Amniotic epithelial cell (primary cell): ENCODE measurements at regions not wholly inside any gene's neighbourhood (a gene's known extent, or its start where the extent isn't known, plus 50 kb on each side); places are given as distances from the start of the nearest gene placed in this dataset.

Experiments used
- DNase-seq: peaks from one replicate; pipeline ENCODE4 v3.0.0-alpha.2; 2010; ENCODE audit warnings: low read depth

DNA sequence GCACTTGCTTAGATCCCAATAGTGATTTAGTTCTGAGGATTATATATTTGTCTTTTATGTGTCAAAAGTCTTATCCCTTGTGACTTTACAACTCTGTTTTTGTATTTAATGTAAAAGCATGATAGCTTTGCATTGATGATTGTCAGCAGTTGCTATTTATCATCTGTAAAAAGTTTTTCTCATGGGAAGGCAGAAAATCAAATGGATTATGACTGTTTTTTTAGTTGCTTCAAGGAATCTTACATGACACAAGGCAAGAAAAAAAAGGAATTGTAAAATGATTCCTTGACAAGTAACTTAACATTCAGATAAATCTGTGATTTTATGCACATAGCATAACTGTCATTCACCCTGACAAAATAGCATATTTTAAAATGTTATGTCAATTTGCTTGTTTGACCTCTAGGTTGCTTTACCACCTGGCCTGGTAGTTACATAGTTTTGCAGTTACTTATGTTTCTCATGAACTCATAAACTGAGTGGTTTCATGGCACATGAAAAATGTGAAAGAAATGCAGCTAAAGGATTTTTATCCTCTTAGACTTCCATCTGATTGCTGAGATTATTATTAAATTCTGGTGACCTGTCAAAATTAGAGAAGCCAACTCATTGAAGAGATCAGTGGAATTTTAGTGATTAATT is 622.6 kb downstream of the ADGRL2 start:
- no peak for DNase-seq

DNA sequence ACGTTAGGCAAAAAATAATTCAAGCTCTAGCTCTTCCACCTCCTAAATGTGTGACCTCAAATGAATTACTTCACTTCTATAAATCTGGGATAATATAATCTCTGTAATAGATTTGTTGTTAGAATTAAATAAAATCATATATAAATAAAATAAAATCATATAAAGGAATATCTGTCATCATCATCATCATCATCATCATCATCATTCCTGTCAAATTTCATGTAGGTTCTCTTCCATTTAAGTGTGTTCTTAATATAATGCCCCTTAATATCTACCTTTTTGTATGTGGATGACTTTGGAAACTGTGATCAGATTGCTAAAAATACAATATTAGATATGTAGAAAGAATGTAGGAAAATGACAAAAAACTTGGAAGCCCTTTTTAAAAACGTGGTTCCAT is 621.0 kb downstream of the ADGRL2 start:
- no peak for DNase-seq

DNA sequence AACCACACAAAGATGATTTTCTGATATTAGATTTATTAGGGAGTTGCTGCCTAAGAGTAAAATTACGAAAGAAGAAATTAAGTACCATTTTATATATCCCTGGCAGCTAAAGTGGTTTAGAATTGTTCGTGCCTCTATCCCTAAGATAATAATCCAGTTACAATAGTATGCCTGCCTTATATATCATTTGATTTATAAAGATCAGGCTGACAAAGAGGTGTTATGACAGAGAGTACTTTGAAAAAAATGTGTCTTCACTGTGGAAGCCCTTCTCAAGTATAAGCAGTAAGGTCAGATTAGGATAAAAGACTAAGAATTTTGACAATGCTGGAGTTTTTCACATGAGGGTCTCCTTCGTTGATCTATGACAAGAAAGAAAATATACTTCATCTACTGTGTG is 619.9 kb downstream of the ADGRL2 start:
- DNase-seq: no peak

DNA sequence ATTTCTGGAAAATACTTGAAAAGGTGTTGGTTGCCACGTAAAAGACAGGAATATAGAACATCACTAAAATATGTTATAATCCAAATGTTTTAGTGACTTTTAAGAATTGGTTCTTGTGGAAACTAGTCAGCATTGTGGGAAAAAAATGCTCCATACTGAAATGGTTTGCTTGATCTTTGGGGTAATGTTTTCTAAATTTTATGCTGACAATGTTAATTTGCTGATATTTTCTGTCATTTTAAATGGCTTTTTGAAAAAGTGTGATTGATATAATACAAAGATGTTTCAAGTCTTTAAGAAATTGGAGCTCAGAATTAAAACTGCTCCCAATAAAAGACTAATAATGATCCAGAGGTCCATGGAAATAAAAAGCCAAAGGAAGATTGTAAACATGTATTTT is 610.9 kb downstream of the ADGRL2 start:
- DNase-seq: no peak

DNA sequence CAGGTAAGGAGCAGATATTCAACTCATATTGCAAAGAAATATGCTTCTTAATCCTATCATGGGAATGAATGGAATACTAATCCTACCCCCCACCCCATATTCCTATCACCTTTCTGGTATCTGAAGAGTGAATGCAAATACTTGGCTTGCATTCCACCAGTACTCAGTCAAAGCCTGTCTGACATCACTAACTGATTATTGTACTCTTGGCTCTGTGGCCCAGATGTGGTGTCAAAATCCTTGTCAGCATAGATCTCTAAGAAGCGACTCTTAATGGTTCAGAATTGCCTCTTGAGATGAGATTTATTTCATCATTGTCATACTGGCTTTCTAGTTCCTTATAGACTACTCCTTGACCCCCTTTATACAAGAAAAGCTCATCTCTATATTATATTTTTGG is 604.6 kb downstream of the ADGRL2 start:
- no peak for DNase-seq

DNA sequence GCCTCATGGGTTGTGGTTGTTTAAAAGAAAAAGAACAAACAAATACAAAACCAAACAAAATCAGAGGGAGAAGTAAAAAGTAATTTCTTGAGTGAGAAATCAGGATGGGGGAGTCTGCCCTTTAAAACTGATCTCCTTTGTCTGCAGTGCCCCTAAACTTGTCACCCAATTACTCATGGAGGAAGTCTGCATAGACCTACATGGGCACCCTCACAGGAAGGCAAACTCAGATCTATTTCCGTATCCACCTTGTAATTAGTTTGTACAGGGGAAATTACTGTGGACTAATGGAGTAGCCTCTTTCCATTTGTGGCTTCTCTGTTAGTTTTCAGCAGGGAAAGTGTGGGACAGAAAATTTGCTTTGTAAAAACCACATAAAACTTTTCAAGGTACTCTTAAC is 600.4 kb downstream of the ADGRL2 start:
- no peak for DNase-seq

DNA sequence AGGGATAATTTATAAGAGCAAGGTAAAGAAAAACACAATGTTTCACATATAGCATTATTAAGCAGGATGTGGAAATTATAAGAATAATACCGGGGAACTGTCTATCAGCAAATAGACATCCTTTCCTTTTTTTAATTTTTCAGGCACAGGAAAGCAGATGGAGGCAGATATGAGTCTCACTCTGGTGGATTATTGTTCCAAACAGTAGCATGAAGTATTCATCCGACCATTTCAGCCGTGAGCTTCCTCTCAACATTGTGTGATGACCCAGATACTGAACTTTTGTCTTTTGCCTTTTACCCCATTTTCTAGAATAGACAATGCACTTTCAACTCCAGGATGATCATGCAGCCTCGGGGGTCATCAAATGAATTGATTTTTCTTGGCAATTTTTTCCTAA is 599.8 kb downstream of the ADGRL2 start:
- DNase-seq: no peak

DNA sequence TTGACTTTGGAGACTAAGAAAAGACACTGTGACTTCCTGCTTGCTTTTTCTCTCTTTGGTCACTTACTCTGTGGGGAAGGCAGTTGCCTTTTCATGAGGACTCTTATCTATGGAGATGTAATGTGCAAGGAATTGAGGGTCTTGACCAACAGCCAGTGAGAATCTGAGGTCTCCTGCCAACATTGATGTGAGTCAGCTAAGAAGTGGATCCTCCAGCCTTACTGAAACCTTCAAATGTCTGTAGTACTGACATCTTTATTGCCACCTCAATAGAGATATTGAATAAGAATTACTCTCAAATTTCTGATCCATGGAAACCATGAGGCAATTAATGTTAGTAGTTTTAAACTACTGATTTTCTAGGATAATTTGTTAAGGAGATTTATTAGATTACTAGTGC is 598.4 kb downstream of the ADGRL2 start:
- DNase-seq: no peak

DNA sequence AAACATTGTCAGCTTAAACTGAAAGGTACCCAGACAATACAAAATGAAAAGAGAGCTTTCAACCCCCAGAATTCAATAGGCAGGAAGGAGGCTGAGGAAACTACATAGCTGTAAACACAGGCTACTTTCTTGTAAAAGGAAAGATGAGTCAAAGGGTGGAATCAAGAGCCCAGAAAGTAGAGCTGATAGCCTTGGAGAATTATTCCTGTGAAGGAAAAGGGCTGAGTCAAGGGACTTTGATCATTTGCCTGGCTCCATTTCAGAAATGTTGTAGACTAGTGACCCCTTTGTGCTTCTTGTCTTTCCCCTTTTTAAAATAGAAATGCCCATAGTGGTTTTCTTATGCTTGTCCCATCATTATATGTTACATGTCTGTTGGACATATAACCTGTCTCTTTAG is 597.6 kb downstream of the ADGRL2 start:
- DNase-seq: no peak

DNA sequence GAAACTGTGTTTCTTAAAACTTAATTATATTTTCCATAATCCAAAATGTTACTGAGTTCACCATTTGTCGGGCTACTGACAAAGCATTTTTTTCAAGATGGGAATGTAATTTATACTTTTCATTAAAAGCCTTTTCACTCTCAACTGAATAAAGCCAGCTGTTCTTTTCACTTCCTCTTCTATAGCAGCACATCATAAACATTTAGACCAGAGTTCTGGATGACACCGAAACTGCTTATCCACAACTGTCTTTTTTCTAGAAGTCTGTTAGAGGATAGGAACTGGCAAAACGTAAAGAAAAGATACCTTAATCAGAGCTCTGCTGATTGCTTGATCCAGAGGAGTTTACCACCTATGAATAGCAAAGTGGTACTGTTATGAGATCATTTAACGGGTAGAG is 594.7 kb downstream of the ADGRL2 start:
- DNase-seq: no peak

DNA sequence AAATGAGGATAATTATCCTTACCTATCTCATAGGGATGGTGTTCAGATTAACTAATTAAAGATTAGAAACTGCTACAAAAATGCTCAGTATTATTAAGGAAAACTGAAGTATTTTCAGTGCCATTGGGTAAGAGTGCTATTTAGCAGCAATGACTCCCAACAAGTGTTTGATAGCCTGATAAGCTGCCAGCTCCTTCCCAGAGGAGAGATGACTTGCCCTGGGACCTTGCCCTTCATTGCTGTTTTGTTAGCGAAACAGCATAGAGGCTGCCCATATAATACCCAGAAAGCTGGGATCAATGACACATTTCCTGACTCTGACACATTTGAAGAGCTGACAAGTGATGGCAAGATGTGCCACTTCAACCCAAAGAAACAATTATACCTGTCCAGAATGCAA is 592.2 kb downstream of the ADGRL2 start:
- no peak for DNase-seq

DNA sequence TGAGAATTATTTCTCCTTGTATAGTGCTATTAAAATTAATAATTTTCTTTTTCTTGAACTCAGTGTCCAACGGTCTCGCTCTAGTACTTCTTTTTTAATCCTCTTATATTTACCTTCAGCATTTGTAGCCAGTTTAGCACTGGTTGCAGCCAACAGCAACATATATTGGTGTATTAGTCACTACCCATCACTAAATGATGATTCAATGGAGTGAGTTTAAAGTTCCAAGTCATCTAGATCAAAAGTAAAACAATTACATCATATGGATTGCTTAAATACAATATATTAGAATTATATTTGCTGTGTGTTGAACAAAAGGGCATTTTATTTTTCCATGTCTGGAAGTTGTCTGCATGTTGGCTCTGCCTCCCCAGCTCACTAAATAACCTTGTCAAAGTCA is 591.8 kb downstream of the ADGRL2 start:
- DNase-seq: no peak

DNA sequence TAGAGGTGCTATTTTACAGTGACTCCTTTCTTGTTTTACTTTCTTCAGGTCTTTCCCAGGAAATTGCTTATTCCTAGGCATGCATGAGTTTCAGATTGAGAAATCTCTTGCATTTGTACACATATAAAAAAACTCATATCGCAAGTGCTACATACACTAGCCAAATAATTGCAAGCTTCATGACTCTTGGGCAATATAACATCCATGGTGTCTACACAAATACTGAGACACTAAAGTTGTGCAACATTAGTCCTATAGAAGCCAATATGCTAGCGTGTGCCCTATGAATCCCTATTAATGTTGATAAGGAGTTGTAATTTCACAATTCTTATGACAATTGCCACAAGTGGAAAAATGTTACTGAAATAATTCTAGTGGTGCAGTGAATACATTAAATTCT is 591.0 kb downstream of the ADGRL2 start:
- DNase-seq: no peak

DNA sequence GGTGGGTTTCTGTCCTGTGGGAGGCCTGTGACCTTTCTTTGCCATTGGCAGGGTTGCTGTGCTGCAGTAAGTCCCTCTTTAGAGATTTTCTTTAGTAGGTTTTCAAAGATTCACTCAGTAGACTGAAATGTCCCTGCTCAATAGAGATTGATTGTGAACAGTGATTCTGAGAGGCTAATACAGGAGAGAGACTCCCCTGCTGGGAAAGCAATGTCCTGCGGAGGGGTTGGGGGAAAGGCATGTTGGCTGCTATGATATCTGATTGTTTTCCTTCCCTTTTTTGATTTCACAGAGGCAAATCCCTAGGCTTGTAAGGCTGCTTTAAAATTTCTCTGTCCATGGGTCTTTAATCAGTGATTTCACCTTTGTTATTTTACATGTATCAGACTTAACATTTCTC is 589.9 kb downstream of the ADGRL2 start:
- no peak for DNase-seq

DNA sequence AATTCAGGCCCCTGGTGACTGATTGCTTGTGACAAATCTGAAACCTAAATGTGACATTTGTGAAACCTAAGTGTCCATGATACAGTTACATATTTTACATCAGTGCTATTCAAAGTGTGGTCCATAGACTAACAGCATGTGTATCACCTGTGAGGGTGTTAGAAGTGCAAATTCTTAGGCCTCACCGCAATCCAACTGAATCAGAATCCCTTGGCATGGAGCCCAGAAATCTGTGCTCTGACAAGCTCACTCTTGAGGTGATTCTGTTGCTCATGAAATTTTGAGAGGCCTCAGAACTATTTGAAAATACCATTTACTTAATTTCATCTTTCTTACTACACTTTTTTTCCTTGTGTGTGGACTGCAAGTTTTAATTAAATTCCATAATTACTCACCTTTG is 587.9 kb downstream of the ADGRL2 start:
- DNase-seq: peak; percentile 1

DNA sequence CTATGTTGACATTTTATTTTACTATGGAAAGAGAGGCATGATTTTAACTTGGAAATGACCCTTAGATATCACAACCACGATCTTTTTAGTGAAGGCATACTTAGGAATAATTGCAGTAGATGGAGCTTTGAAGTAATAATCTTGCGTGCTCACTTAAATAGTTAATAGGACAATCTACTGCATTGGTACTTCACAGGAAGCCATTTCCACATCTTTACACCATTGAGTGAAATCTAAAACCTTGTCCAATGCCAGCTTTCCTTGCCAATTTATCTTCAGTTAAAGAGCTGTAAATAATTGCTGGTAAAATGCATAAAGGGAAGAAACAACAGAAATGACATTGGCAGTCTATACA is 586.3 kb downstream of the ADGRL2 start:
- no peak for DNase-seq

DNA sequence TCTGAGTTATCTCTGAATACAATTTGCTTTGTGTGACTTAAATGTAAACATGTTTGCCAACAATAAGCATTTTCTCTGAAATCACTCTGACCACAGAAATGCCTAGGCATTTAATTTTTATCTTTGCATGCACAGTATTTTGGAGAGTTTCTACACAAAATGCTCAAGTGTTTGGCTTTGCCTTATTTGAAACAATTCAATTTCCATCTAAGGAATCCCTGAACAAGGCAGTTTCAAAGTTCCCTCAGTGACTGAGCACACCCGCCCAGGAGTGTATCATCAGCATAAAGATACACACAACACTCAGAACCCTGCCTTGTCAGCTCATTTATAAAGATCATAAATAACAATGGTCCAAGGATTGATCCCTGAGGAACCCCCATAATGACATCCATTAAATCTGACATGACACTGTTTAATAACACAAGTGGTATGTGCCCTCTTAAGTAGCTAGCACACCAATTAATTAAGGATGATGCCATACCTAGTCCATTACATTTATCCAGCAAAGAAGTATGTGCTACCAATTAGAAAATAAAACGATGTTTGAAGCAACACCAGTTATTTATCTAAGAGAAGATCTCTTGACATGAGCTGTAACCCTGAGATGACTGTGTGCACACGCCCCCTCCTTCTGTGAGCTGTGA is 585.8 kb downstream of the ADGRL2 start:
- no peak for DNase-seq

DNA sequence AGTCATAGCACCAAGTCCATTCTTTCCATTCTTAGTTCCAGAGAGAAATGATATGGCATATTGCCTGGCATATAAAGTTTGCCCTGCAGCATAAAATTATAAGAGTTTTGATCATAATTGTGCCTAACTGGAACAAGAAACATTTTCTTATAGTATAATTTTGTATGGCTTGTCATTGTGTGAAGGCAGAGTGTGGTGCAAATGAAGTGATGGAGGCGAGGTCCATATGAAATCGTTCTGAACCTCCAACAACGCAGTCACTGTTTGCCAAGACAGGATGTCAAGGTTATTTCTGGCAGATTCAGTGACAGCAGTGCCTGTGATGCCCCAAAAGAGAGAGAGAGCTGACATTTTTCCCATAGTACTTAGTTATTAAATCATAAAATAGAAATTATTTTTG is 584.0 kb downstream of the ADGRL2 start:
- DNase-seq: no peak

DNA sequence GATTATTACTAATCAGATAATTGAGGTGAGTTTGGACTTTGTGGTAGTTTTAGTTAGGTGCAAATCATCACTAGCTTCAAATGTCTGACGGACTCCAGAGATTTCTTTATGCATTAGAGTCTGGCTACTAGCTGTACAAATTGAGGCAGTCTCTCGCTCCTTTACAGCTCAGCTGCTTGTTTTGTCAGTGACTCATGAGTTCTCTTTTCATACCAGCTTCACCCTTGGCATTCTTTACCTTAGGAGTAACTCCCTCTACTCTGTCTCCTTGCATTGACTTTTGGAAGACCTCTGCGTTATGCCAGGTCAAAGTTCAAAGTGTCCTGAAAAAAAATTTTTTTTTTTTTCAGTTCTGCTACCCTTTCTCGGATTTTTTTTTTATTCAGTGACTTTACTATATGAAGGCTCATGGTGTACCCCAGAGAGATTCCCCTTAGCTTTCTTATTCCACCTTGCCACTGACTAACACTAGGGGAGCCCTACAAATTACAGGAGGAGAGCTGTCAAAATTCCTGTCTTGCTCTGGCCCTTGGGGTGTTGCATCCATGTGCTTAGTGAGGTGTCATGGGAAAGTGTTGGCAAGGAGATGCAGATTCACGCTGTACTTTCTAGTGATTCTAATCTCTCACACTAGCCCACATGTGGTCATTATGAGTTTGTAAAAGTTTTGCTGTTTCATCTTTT is 576.6 kb downstream of the ADGRL2 start:
- no peak for DNase-seq

DNA sequence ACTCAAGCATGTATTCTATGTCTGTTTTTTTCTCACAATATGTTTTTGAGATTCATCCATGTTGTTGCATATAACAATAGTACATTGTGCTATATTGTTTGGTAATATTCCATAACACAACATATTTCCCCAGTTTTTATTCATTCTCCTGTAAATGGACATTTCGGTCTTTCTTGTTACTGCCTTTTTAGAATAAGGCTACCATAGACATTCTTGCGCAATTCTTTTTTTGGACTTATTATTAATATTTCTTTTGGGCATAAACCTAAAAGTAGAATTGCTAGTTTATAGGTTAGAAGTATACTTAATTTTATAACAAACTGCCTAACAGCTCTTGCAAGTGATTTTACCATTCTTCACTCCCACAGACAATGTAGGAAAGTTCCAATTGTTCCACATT is 573.0 kb downstream of the ADGRL2 start:
- DNase-seq: no peak

DNA sequence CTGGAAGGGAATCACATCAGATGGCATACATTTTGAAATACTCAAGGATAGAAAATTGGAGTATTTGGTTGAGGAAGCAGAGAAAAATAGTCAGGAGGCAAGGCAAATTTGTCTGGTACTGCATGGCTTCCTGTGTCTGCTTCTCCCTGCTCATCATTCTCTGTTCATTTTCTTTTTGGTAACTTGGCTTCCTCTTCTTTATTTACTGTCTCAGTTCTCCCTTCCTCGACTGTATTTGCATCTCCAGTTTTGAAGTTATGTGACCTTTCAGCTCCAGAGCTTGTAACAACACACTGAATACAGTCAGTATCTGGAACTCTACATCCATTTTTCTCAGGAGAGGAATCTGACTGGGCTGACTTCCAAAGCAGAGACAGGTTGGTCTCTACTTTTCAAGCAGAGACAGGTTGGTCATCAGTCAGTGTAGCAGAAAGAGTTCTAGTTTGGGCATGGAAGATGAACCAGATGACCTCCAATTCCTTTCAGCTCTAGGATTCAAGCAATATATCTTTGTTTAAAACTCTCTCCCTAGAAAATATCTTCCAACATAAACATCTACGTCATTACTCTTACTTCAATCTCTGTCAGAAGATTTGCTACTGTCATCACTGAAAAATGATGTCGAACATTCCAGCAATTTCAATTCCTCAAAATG is 571.2 kb downstream of the ADGRL2 start:
- DNase-seq: no peak

DNA sequence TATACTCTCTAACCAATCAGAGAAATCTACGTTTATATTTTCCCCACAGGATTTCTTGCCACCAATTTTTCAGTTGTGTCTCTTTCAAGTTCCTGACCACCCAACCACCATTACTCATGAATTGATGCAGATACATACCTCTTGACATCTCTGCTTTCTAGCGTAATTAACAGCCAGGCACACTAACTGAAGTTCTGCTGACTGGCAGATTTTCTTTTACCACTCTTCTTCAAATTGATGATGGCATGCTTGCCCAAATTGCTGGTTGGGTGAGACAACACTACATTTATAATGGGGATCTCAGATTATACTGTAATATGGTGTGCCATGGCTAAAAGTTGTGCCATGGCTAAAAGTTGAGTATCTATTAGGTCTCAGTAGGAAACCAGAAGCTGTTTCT is 566.7 kb downstream of the ADGRL2 start:
- no peak for DNase-seq

DNA sequence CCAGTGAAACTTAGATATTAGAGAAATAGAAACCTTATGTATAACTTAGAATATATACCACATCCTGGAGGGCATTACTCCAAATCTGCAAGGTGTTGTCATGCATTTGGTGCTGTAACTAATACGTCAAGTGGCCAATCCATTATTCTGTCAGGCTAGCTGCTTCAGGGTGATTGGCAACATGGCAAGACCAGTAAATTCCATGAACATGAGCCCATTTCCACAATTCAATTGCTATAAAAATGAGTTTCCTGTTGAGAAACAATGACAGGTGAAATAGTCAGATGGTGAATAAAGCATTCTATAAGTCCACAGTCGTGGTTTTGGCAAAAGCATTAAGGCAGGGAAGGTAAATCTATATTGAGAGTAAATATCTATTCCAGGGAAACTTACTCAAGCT is 566.0 kb downstream of the ADGRL2 start:
- no peak for DNase-seq
